ENCODE measurements at regions not wholly inside any gene's neighbourhood (a gene's known extent, or its start where the extent isn't known, plus 50 kb on each side); places are given as distances from the start of the nearest gene placed in this dataset.

DNA sequence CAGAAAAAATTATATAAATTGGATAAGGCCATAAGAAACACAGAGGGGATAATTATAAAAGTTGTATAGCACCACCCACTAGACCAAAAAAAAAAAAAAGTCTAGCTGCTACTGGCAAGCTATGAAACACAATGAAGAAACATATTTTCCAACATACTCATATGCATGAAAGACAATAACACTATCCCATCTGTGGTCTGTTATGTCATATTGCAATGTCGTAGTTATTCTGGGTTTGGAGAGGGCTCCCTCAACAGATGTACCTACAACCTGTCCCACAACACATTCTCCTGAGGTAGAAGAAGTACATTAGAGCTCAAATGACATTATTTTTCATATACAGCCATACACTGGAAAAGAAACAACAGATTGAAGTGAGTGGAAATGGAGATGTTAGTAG lies 517.6 kb upstream of the ADGRL4 start:
- no peaks in the 10 kb centered on the region for H3K27me3 ChIP-seq (ENCODE audit: control insufficient read depth in 4 of 4, insufficient read depth in 4 of 4, low read length in 3 of 4)

More for the DNA sequence above, 517.6 kb upstream of the ADGRL4 start:
- no peak overlapping the region for H3K27ac ChIP-seq (ENCODE audit: low read depth in 1 of 2, low read length in 2 of 2)
- no peak overlapping the region for H3K4me3 ChIP-seq (ENCODE audit: low read depth in 1 of 3, low read length in 3 of 3)
- H3K9ac ChIP-seq (ENCODE audit: low read depth in 1 of 2, low read length in 2 of 2) = no peak overlapping the region
- DNase-seq (ENCODE audit: low spot score) = no peak
- H3K4me1 ChIP-seq (ENCODE audit: control insufficient read depth in 4 of 4, insufficient read depth in 4 of 4, low read length in 3 of 4) = no peaks in the 10 kb centered on the region
- no peaks in the 10 kb centered on the region for H3K9me3 ChIP-seq (ENCODE audit: control insufficient read depth in 4 of 4, low read length in 3 of 4)
- no peaks in the 10 kb centered on the region for H3K36me3 ChIP-seq (ENCODE audit: control insufficient read depth in 4 of 4, insufficient read depth in 3 of 4, low read depth in 1 of 4, low read length in 3 of 4)
- 80% methylated on average over 1 of the region's 1 CpG for WGBS
- TF ChIP-seq HNF4A (conservative IDR thresholded peaks at IDR 0.05) = no peak
- TF ChIP-seq RXRA (IDR thresholded peaks at IDR 0.05) = no peak
- no peak for TF ChIP-seq MAX (IDR thresholded peaks at IDR 0.05)
- TF ChIP-seq TAF1 (conservative IDR thresholded peaks at IDR 0.05) = no peak
- no peak for TF ChIP-seq HNF4G (IDR thresholded peaks at IDR 0.05)
- TF ChIP-seq YY1 (IDR thresholded peaks at IDR 0.05) = no peak
- no peak for TF ChIP-seq CTCF (IDR thresholded peaks at IDR 0.05; ENCODE audit: low read depth, low read length, missing input control)
- no peak for TF ChIP-seq SP1 (IDR thresholded peaks at IDR 0.05)
- TF ChIP-seq NR2F2 (IDR thresholded peaks at IDR 0.05) = no peak
- TF ChIP-seq FOXA1 (IDR thresholded peaks at IDR 0.05) = no peak
- TF ChIP-seq GABPA (IDR thresholded peaks at IDR 0.05 in 1 of 2, conservative IDR thresholded peaks at IDR 0.05 in 1 of 2) = no peak
- no peak for TF ChIP-seq RAD21 (IDR thresholded peaks at IDR 0.05)
- TF ChIP-seq ZBTB33 (IDR thresholded peaks at IDR 0.05) = no peak
- TF ChIP-seq JUND (IDR thresholded peaks at IDR 0.05) = no peak
- TF ChIP-seq REST (IDR thresholded peaks at IDR 0.05) = no peak

Data from liver (tissue), 8 donors.